ENCODE measurements at regions not wholly inside any gene's neighbourhood (a gene's known extent, or its start where the extent isn't known, plus 50 kb on each side); places are given as distances from the start of the nearest gene placed in this dataset.

DNA sequence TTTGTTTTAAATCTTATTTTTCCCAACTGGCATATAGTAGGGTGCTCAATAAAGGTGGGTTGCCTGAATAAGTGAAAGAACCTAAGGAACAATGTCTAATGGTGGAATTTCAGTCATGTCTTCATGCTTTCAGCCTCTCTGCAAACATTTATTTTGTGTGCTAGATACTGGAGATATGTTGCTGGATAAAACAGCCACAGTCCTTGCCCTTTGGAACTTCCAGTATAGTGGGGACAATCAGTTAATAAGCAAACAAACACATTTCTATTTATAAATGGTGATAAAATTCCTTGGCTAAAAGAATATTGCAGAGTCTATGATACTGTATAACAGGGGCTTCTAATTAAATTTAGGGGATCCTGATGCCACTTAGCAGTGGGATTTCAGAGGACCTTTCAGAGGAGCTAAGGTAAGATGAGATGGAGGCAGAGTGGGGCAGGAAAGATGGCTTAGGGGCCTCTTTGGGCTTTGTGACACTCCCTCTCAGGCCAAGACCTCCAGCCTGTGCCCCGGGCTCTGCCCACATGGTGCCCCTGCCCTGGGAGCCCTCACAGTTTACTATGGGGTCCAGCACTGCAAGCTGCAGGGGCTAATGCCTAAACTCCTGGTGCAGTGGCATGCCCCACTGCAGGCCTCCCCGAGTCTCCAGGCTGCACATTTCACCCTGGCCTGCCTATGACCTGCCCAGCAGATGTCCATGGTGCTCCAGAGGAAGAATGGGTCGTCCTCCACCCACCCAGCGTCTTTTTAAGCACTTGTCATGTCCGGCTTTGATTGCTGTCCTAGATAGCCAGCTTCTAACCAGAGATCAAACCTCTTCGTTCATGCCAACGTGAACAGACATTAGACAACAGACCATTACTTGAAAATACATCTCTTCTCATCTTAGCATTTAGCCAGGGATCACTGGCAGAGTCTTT, 61.6 kb upstream of the PRR23C start:
- DNase-seq = no peak
- no TSS peak for BruUV-seq (replicated peaks)
- Histone ChIP-seq H3K79me2 (ENCODE audit: low read depth) (no peaks in the 10 kb centered on the region), H2AFZ (no peak overlapping the region), H4K20me1 (ENCODE audit: insufficient read depth) (no peaks in the 10 kb centered on the region), H3K9me2 (ENCODE audit: insufficient read depth) (no peaks in the 10 kb centered on the region), H3K4me3 (no peak overlapping the region), H3K36me3 (ENCODE audit: low read depth) (no peaks in the 10 kb centered on the region), H3K27me3 (ENCODE audit: insufficient read depth, low read depth) (0 out of 2 replicates have a peak, but pooled peaks cover 11% of the 10 kb centered on the region), H3K27ac (no peak overlapping the region), H3K4me2 (no peak overlapping the region), H3K9me3 (ENCODE audit: insufficient read depth, low read depth) (no peaks in the 10 kb centered on the region), H3F3A (ENCODE audit: insufficient read depth, low read depth) (no peaks in the 10 kb centered on the region), H3K4me1 (replicated peaks; ENCODE audit: insufficient read depth) (no peaks in the 10 kb centered on the region)
- CTCF ChIA-PET = no interaction called here
- POLR2A ChIA-PET (ENCODE audit: unreplicated experiment) = no interaction called here
- intact Hi-C loops (cut with micrococcal nuclease; ENCODE audit: unreplicated experiment) = no loop called here
- TF ChIP-seq EZH2 (IDR thresholded peaks at IDR 0.05; ENCODE audit: low read depth) = no peak
- TF ChIP-seq CTCF (conservative IDR thresholded peaks at IDR 0.05) = no peak

DNA sequence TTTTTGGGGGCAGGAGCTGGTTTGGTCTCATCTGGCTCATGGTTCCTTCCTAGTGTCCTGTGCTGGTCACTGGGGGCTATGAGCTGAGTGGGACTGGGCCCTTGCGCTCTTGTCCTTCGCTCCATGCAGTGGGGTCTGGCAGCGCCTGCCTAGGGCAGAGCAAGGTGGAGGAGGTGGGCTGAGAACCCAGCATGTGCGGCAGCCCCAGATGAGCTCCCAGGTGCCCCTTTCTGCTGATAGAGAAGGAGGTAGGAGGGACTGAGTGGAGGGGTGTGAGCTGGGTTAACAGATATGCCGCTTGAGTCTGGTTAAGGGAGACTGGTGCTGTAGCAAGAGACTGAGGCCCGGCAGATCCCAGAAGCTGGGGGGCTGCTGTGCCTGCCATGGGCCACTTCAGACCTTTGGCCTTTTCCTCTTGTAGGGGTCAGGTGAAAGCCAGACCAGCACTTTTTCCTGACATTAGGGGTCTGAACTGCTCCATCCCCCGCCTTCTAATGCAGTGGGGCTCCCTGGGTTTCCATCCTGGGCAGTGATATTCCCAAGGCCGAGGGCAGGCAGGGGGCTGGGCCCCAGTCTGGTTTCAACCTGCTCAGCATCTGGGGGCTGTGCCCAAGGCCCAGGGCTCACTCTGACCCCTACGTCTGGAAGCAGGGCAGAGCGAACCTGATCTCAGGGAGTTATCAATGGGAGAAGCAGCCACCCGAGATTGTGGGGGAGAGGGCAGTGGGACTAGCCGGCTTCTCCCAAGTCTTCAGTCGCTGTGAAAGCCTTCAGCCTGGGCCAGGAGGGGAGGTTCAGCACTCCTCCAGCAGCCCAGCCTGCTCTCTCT, 62.9 kb upstream of the PRR23C start:
- Histone ChIP-seq H3K4me2 (no peak overlapping the region), H3K9me2 (ENCODE audit: insufficient read depth) (no peaks in the 10 kb centered on the region), H3K27ac (no peak overlapping the region), H4K20me1 (ENCODE audit: insufficient read depth) (no peaks in the 10 kb centered on the region), H3K9me3 (ENCODE audit: insufficient read depth, low read depth) (no peaks in the 10 kb centered on the region), H2AFZ (no peak overlapping the region), H3F3A (ENCODE audit: insufficient read depth, low read depth) (peaks cover 5% of the 10 kb centered on the region; the same call in 1 of the 2 replicates), H3K79me2 (ENCODE audit: low read depth) (no peaks in the 10 kb centered on the region), H3K4me3 (no peak overlapping the region), H3K27me3 (ENCODE audit: insufficient read depth, low read depth) (0 out of 2 replicates have a peak, but pooled peaks cover 13% of the 10 kb centered on the region), H3K4me1 (replicated peaks; ENCODE audit: insufficient read depth) (no peaks in the 10 kb centered on the region), H3K36me3 (ENCODE audit: low read depth) (no peaks in the 10 kb centered on the region)
- intact Hi-C loops (cut with micrococcal nuclease; ENCODE audit: unreplicated experiment) = no loop called here
- BruUV-seq (replicated peaks) = no TSS peak
- ChIA-PET CTCF (no interaction called here), POLR2A (ENCODE audit: unreplicated experiment) (no interaction called here)
- DNase-seq = no peak
- TF ChIP-seq EZH2 (IDR thresholded peaks at IDR 0.05; ENCODE audit: low read depth) (no peak), CTCF (conservative IDR thresholded peaks at IDR 0.05) (no peak)

GRCh38 chr3:139108253-139108969, 63.7 kb upstream of the PRR23C start:
- no peak overlapping the region for H3K27ac ChIP-seq
- H3F3A ChIP-seq (ENCODE audit: insufficient read depth, low read depth) = peaks cover 5% of the 10 kb centered on the region; the same call in 1 of the 2 replicates
- ChIA-PET CTCF (no interaction called here), POLR2A (ENCODE audit: unreplicated experiment) (no interaction called here)
- H3K36me3 ChIP-seq (ENCODE audit: low read depth) = no peaks in the 10 kb centered on the region
- BruUV-seq (replicated peaks) = no TSS peak
- no peak for DNase-seq
- H3K4me1 ChIP-seq (replicated peaks; ENCODE audit: insufficient read depth) = no peaks in the 10 kb centered on the region
- no peak overlapping the region for H3K4me3 ChIP-seq
- no peaks in the 10 kb centered on the region for H3K9me2 ChIP-seq (ENCODE audit: insufficient read depth)
- H4K20me1 ChIP-seq (ENCODE audit: insufficient read depth) = no peaks in the 10 kb centered on the region
- H3K4me2 ChIP-seq = no peak overlapping the region
- no peak for TF ChIP-seq CTCF (conservative IDR thresholded peaks at IDR 0.05)
- no peak for TF ChIP-seq EZH2 (IDR thresholded peaks at IDR 0.05; ENCODE audit: low read depth)
- H2AFZ ChIP-seq = no peak overlapping the region
- H3K9me3 ChIP-seq (ENCODE audit: insufficient read depth, low read depth) = no peaks in the 10 kb centered on the region
- no peaks in the 10 kb centered on the region for H3K79me2 ChIP-seq (ENCODE audit: low read depth)
- H3K27me3 ChIP-seq (ENCODE audit: insufficient read depth, low read depth) = 0 out of 2 replicates have a peak, but pooled peaks cover 6% of the 10 kb centered on the region
- intact Hi-C loops (cut with micrococcal nuclease; ENCODE audit: unreplicated experiment) = no loop called here

Measured in PC-9 (cell line).